ENCODE measurements at regions not wholly inside any gene's neighbourhood (a gene's known extent, or its start where the extent isn't known, plus 50 kb on each side); places are given as distances from the start of the nearest gene placed in this dataset.

GRCh38 chr1:61011561-61012263 is 70.6 kb upstream of the NFIA start (continued):
- TF ChIP-seq OVOL3 (tag by site-specific recombination; IDR thresholded peaks at IDR 0.05) = peak; percentile 73; the same call in 1 of the 2 replicates
- peak; percentile 71 for TF ChIP-seq FEZF1 (tag by site-specific recombination; IDR thresholded peaks at IDR 0.05)
- no peak for TF ChIP-seq ZNF76 (tag by site-specific recombination; IDR thresholded peaks at IDR 0.05; ENCODE audit: borderline replicate concordance, low read depth)
- no peak for TF ChIP-seq ZNF362 (tag by site-specific recombination; IDR thresholded peaks at IDR 0.05)
- peak; percentile 75; the same call in 1 of the 2 replicates for TF ChIP-seq ZNF596 (tag by site-specific recombination; IDR thresholded peaks at IDR 0.05)
- peak; percentile 87 for TF ChIP-seq ZNF843 (tag by site-specific recombination; IDR thresholded peaks at IDR 0.05)
- peak; percentile 58; the same call in 1 of the 2 replicates for TF ChIP-seq SCRT1 (tag by site-specific recombination; IDR thresholded peaks at IDR 0.05; ENCODE audit: borderline replicate concordance)

GRCh38 chr1:61007534-61008364 is 74.6 kb upstream of the NFIA start:
- ChIA-PET POLR2A (no interaction called here), CTCF (no interaction called here)
- TF ChIP-seq FEZF1 (tag by site-specific recombination; IDR thresholded peaks at IDR 0.05) (peak; percentile 67), ZNF473 (tag by site-specific recombination; IDR thresholded peaks at IDR 0.05) (no peak), ZNF18 (tag by site-specific recombination; IDR thresholded peaks at IDR 0.05) (peak; percentile 75; the same call in 1 of the 2 replicates), TCF7L2 (IDR thresholded peaks at IDR 0.05; ENCODE audit: borderline replicate concordance, low read depth, low read length) (peak; percentile 26; the same call in 1 of the 2 replicates), ZNF747 (tag by site-specific recombination; IDR thresholded peaks at IDR 0.05) (no peak)
- Histone ChIP-seq H3K4me1 (ENCODE audit: control insufficient read depth, insufficient read depth, low read length) (peaks cover 13% of the 10 kb centered on the region), H3K9me3 (ENCODE audit: control insufficient read depth, insufficient read depth, low read depth, low read length) (no peaks in the 10 kb centered on the region), H3K36me3 (ENCODE audit: control insufficient read depth in 2 of 2, insufficient read depth in 1 of 2, low read length in 2 of 2) (no peaks in the 10 kb centered on the region), H3K27ac (ENCODE audit: extremely low read depth, low read depth, low read length) (no peak overlapping the region), H3K4me3 (ENCODE audit: low read depth, low read length) (no peak overlapping the region)

GRCh38 chr1:61005614-61006580 is 76.5 kb upstream of the NFIA start:
- Histone ChIP-seq H3K4me1 (ENCODE audit: control insufficient read depth, insufficient read depth, low read length) (no peaks in the 10 kb centered on the region), H3K27ac (ENCODE audit: extremely low read depth, low read depth, low read length) (no peak overlapping the region), H3K4me3 (ENCODE audit: low read depth, low read length) (no peak overlapping the region), H3K36me3 (ENCODE audit: control insufficient read depth in 2 of 2, insufficient read depth in 1 of 2, low read length in 2 of 2) (no peaks in the 10 kb centered on the region), H3K9me3 (ENCODE audit: control insufficient read depth, insufficient read depth, low read depth, low read length) (no peaks in the 10 kb centered on the region)
- POLR2A ChIA-PET = no interaction called here
- CTCF ChIA-PET = interaction anchor here (0.6 to 1.4 kb wide), 2 partner anchors 27 to 803 kb away, joined by 3 to 5 read pairs; no protein-coding TSS in a partner anchor
- TF ChIP-seq PRDM10 (tag by site-specific recombination; IDR thresholded peaks at IDR 0.05) = 0 out of 2 replicates have a peak, but pooled peaks have one; percentile 35
- TF ChIP-seq ZNF670 (tag by site-specific recombination; IDR thresholded peaks at IDR 0.05; ENCODE audit: low read depth) = no peak
- no peak for TF ChIP-seq BCL11A (tag by site-specific recombination; IDR thresholded peaks at IDR 0.05; ENCODE audit: low read depth)
- TF ChIP-seq ZBTB10 (tag by site-specific recombination; IDR thresholded peaks at IDR 0.05) = no peak
- TF ChIP-seq ZNF366 (tag by site-specific recombination; conservative IDR thresholded peaks at IDR 0.05) = no peak
- TF ChIP-seq HOXD13 (CRISPR knock-in tag; IDR thresholded peaks at IDR 0.05; ENCODE audit: borderline replicate concordance) = no peak
- TF ChIP-seq ZNF10 (tag by site-specific recombination; IDR thresholded peaks at IDR 0.05) = no peak

Data from HEK293 (cell line).